ENCODE measurements at regions not wholly inside any gene's neighbourhood (a gene's known extent, or its start where the extent isn't known, plus 50 kb on each side); places are given as distances from the start of the nearest gene placed in this dataset.

DNA sequence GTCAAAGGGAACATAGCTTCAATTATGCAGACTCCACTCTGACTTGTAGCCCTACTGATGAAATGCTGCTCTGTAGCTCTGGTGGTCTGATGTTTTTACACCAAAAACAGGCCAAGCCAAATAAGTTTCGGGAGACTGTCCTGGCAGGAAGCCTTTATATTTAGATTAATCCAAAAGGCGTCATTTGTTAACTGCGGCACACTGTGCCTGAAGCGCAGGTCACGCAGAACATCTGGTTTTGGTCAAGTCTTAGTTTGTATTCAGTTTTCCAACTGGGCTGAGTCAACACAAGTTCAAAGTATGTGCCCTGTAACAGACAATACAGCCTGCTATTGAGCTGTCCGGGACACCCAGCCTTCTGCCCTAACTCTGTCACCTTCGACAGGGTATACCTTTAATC lies 154.6 kb upstream of the IPO5 start:
- no peak overlapping the region for H2BK20ac ChIP-seq (ENCODE audit: low read depth, low read length)
- H3K9ac ChIP-seq (ENCODE audit: low read depth, low read length): no peak overlapping the region
- intact Hi-C loops (cut with micrococcal nuclease) (loop anchor here (10.0 kb wide), 1 partner anchor 224 kb away; no protein-coding TSS in a partner anchor), dilution Hi-C loops (cut with HindIII; ENCODE audit: low sequenced_read_pairs, unreplicated experiment) (no loop called here), in situ Hi-C loops (cut with MboI; ENCODE audit: low sequenced_read_pairs) (no loop called here)
- no peaks in the 10 kb centered on the region for H3K79me1 ChIP-seq (ENCODE audit: low read depth in 1 of 2, low read length in 2 of 2)
- H2BK5ac ChIP-seq (ENCODE audit: low read depth, low read length, poor library complexity, severe bottlenecking): no peak overlapping the region
- no peak overlapping the region for H3K14ac ChIP-seq (replicated peaks; ENCODE audit: low read depth, low read length)
- H2BK15ac ChIP-seq (ENCODE audit: low read depth, low read length): no peak overlapping the region
- no peak for TF ChIP-seq RFX5 (IDR thresholded peaks at IDR 0.05; ENCODE audit: low read depth, low read length)
- TF ChIP-seq BHLHE40 (IDR thresholded peaks at IDR 0.05; ENCODE audit: low read depth, low read length): no peak
- TF ChIP-seq CHD1 (IDR thresholded peaks at IDR 0.05; ENCODE audit: low read depth, low read length): no peak
- TF ChIP-seq NFE2L2 (IDR thresholded peaks at IDR 0.05; ENCODE audit: low read depth, low read length): no peak
- TF ChIP-seq, protein P1, sequence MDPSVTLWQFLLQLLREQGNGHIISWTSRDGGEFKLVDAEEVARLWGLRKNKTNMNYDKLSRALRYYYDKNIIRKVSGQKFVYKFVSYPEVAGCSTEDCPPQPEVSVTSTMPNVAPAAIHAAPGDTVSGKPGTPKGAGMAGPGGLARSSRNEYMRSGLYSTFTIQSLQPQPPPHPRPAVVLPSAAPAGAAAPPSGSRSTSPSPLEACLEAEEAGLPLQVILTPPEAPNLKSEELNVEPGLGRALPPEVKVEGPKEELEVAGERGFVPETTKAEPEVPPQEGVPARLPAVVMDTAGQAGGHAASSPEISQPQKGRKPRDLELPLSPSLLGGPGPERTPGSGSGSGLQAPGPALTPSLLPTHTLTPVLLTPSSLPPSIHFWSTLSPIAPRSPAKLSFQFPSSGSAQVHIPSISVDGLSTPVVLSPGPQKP (IDR thresholded peaks at IDR 0.05; ENCODE audit: borderline replicate concordance, low read depth, low read length): no peak
- TF ChIP-seq MXI1 (IDR thresholded peaks at IDR 0.05; ENCODE audit: borderline replicate concordance, low read depth, low read length): no peak
- no peak for TF ChIP-seq RAD21 (IDR thresholded peaks at IDR 0.05; ENCODE audit: low read length)
- no peak for TF ChIP-seq RCOR1 (IDR thresholded peaks at IDR 0.05; ENCODE audit: insufficient replicate concordance, low read length)
- TF ChIP-seq SMC3 (IDR thresholded peaks at IDR 0.05; ENCODE audit: low read depth, low read length): no peak
- no peak for TF ChIP-seq MAFK (IDR thresholded peaks at IDR 0.05; ENCODE audit: low read depth, low read length)
- TF ChIP-seq, protein P2, sequence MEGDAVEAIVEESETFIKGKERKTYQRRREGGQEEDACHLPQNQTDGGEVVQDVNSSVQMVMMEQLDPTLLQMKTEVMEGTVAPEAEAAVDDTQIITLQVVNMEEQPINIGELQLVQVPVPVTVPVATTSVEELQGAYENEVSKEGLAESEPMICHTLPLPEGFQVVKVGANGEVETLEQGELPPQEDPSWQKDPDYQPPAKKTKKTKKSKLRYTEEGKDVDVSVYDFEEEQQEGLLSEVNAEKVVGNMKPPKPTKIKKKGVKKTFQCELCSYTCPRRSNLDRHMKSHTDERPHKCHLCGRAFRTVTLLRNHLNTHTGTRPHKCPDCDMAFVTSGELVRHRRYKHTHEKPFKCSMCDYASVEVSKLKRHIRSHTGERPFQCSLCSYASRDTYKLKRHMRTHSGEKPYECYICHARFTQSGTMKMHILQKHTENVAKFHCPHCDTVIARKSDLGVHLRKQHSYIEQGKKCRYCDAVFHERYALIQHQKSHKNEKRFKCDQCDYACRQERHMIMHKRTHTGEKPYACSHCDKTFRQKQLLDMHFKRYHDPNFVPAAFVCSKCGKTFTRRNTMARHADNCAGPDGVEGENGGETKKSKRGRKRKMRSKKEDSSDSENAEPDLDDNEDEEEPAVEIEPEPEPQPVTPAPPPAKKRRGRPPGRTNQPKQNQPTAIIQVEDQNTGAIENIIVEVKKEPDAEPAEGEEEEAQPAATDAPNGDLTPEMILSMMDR (conservative IDR thresholded peaks at IDR 0.05; ENCODE audit: low read depth, low read length): no peak
- no peak for TF ChIP-seq MAZ (IDR thresholded peaks at IDR 0.05; ENCODE audit: borderline replicate concordance, low read depth, low read length)
- no peak for TF ChIP-seq POLR2A (IDR thresholded peaks at IDR 0.05; ENCODE audit: low read depth, low read length)
- H4K8ac ChIP-seq (ENCODE audit: low read depth in 2 of 2, low read length in 2 of 2): no peak overlapping the region
- no peaks in the 10 kb centered on the region for H4K20me1 ChIP-seq (ENCODE audit: insufficient read depth, low read length)
- no peaks in the 10 kb centered on the region for H3K9me3 ChIP-seq (ENCODE audit: control insufficient read depth, insufficient read depth, low read length)
- ChIA-PET CTCF (interaction anchor here (0.7 kb wide), 1 partner anchor 8 kb away, joined by 3 read pairs; no protein-coding TSS in a partner anchor), POLR2A (ENCODE audit: unreplicated experiment) (no interaction called here)
- H3K27me3 ChIP-seq (ENCODE audit: control insufficient read depth, insufficient read depth, low read length): peaks cover 9% of the 10 kb centered on the region
- no peak overlapping the region for H3K4me3 ChIP-seq (ENCODE audit: insufficient read depth, low read depth, low read length)
- H3K9me1 ChIP-seq (ENCODE audit: insufficient read depth, low read length): no peaks in the 10 kb centered on the region
- peak overlapping the region; percentile 55; the same call in 1 of the 2 replicates for H3K4me2 ChIP-seq (ENCODE audit: low read depth, low read length)
- H4K5ac ChIP-seq (ENCODE audit: low read depth, low read length): no peak overlapping the region
- H2AK5ac ChIP-seq (ENCODE audit: low read depth, low read length): no peak overlapping the region
- no peak overlapping the region for H3K56ac ChIP-seq (ENCODE audit: extremely low read depth, insufficient read depth, low read length)
- no TSS peak for BruUV-seq (replicated peaks)
- H3K23ac ChIP-seq (ENCODE audit: low read depth, low read length): no peak overlapping the region
- H3K4ac ChIP-seq (ENCODE audit: low read depth, low read length): no peak overlapping the region
- H4K91ac ChIP-seq (ENCODE audit: insufficient read depth, low read depth, low read length): no peak overlapping the region
- H2BK120ac ChIP-seq (ENCODE audit: low read depth, low read length): no peak overlapping the region
- ATAC-seq (ENCODE audit: low read depth) (peak; percentile 59), DNase-seq (peak; percentile 15)
- WGBS, 2 experiments (ENCODE audit: extremely low coverage in 2 of 2, insufficient read length in 1 of 2): 8% methylated on average over 6 of the region's 7 CpGs; no CpG with 5 or more reads in 1 of the 2 experiments
- no peak overlapping the region for H2AK9ac ChIP-seq (replicated peaks; ENCODE audit: low read depth, low read length, poor library complexity)
- H3K36me3 ChIP-seq (ENCODE audit: control insufficient read depth, insufficient read depth, low read length): no peaks in the 10 kb centered on the region
- no peak overlapping the region for H3K18ac ChIP-seq (ENCODE audit: low read depth, low read length)
- peaks cover 2% of the 10 kb centered on the region; the same call in 1 of the 2 replicates for H3K4me1 ChIP-seq (ENCODE audit: control insufficient read depth, insufficient read depth, low read length)
- no peak overlapping the region for H3K27ac ChIP-seq (ENCODE audit: insufficient read depth, low read length)
- no peak overlapping the region for H2AFZ ChIP-seq (replicated peaks; ENCODE audit: low read length, poor library complexity)
